AG20443 (cell line): ENCODE measurements at regions not wholly inside any gene's neighbourhood (a gene's known extent, or its start where the extent isn't known, plus 50 kb on each side); places are given as distances from the start of the nearest gene placed in this dataset.
"Not testable (repeated sequence)": the region's sequence is repeated elsewhere in the genome, so short reads cannot be mapped to it uniquely, and the experiment has no call there.

ENCODE experiments used
- DNase-seq: peaks from one replicate; pipeline ENCODE4 v3.0.0; 2012; ENCODE audit warnings: low spot score, mixed read lengths

- no peak for DNase-seq
Observed at GRCh38 chr7:152504367-152504766, 68.6 kb upstream of the KMT2C start.

DNA sequence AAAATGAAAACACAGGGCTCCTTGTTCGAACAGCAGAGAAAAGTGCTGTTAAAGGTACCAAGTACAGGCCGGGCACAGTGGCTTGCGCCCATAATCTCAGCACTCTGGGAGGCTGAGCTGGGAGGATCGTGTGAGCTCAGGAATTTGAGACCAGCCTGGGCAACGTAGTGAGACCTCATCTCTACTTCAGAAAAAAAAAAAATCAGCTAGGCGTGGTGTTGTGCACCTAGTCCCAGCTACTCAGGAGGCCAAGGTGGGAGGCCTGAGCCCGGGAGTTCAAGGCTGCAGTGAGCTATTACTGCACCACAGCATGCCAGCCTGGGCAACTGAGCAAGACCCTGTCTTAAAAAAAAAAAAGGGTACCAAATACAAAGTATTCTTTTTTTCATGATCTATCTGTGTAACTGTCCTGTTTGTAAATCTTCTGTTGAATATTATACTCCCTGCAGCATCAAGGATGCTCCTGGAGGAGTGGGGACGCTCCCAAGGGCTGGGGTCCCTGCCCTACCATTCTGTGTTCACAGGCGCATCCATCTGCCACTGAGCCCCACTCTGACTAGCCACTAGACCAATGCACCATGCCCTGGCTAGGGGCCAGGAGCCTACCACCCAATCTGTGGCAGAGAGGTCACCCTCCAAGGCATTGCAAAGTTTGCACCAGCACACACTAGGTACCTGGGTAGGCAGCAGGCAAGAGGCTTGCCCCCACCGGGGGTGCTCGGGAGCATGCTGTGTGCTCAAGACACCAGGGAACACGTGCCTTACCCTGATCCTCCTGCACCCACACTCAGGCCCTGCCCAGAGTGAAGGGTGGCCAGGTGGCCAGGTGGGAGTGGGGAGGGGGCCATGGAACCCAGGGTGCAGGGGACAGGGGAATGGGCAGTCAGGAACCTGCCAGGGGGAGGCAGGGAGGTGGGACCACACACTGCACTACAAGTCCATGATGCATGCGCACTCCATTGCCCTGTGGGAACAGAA is 67.3 kb upstream of the KMT2C start:
- DNase-seq = no peak

- no peak for DNase-seq
Observed at GRCh38 chr7:152501506-152501905, 65.7 kb upstream of the KMT2C start.

- not testable (repeated sequence) for DNase-seq
Observed at GRCh38 chr7:152499969-152500368, 64.2 kb upstream of the KMT2C start.

GRCh38 chr7:152495867-152496266 is 60.1 kb upstream of the KMT2C start:
- DNase-seq = no peak

- no peak for DNase-seq
Observed at GRCh38 chr7:152492952-152493351, 57.1 kb upstream of the KMT2C start.

DNA sequence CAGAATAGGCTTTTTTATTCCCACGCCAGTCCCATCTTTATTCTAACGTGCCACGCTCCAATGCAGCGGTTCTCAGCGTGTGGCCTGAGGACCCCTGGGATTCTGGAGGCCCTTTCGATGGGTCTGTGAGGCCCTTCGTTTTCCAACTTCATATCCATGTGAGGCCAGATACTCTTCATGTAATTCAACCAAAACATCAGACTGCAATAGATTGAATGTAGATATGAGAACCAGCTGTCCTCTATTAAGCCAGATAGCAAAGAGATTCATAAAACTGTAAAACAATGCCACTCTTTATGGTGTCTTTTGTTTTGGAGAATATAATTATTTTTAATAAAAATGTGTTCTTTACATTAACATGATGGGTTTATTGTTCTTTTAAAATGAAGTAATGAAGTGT is 53.2 kb upstream of the KMT2C start:
- DNase-seq = no peak

DNA sequence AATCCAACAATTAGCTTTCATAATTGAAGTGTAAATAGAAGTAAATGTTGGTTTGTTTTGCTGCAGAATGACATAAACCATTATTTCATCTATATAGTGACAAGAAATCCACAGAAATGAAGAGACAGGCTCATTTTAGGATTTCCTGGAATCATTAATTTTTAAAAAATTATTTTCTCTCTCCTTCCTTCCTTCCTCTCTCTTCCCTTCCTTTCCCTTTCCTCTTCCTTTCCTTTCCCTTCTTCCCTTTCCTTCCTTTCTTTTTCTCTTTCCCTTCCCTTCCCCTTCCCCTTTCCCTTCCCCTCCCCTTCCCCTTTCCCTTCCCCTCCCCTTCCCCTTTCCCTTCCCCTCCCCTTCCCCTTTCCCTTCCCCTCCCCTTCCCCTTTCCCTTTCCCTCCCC is 51.2 kb upstream of the KMT2C start:
- DNase-seq = no peak

DNA sequence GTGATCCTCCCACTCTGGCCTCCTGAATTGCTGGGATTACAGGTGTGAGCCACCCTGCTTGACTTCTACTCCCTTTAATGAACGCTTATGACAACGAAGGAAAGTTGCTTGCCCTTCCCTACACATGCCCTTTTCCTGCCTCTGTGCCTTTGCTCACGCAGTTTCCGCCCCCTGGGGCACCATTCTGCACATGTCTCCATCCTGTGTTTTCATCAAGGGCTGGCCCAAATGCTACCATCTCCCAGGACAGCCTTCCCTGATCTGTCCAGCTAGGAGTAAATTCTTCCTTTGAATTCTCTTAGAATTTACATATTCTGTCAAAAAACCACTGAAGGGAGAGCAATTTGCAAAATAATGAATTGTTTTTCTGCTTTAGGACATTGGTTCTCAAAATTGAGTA is 50.0 kb upstream of the KMT2C start:
- no peak for DNase-seq
